Activated T-cell treated with anti-CD3 and anti-CD28 coated beads, Interleukin-2, amount 50 U/mL, for 24 hours (primary cell): ENCODE measurements at regions not wholly inside any gene's neighbourhood (a gene's known extent, or its start where the extent isn't known, plus 50 kb on each side); places are given as distances from the start of the nearest gene placed in this dataset.

ENCODE experiments used
- DNase-seq: peaks from one replicate; pipeline ENCODE4 v3.0.0-alpha.2; 2020
- H3K27ac Mint-ChIP-seq: 2 replicates; pipeline ENCODE4 v1.8.0; 2020; ENCODE audit warnings: mild to moderate bottlenecking, mixed read lengths
- H3K27me3 Mint-ChIP-seq: 2 replicates; pipeline ENCODE4 v1.8.0; 2020; ENCODE audit warnings: mixed read lengths
- H3K36me3 Mint-ChIP-seq: 2 replicates; pipeline ENCODE4 v1.8.0; 2020; ENCODE audit warnings: low read depth, mixed read lengths
- H3K4me1 Mint-ChIP-seq: 2 replicates; pipeline ENCODE4 v1.8.0; 2020; ENCODE audit warnings: low read depth, mixed read lengths
- H3K4me3 Mint-ChIP-seq: 2 replicates; pipeline ENCODE4 v1.8.0; 2020; ENCODE audit warnings: mild to moderate bottlenecking, moderate library complexity, mixed read lengths
- H3K9me3 Mint-ChIP-seq: 2 replicates; pipeline ENCODE4 v1.8.0; 2020; ENCODE audit warnings: mixed read lengths

DNA sequence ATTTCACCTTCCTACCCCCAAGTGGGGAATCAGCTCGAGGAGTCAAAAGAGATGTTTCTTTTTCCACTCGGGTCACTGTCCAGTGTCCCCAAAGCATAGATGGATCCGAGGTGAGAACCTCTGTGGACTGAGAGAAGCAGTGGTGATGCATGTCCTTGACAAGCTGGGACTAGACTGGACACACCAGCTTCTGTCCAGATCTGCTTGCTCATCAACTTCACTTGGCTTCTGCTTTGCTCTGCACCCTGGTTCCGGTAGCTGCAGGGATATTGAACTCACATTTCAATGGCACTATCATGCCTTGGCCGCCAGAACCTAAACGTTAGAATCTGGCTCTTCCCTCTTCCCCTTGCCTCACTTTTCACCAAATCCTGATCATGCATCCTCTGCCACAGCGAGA, 50.3 kb upstream of the CXCL12 start:
- no peaks in the 10 kb centered on the region for H3K36me3 Mint-ChIP-seq
- no peak overlapping the region for H3K4me3 Mint-ChIP-seq
- H3K27me3 Mint-ChIP-seq = peaks cover 11% of the 10 kb centered on the region
- H3K9me3 Mint-ChIP-seq = peaks cover 16% of the 10 kb centered on the region
- no peaks in the 10 kb centered on the region for H3K4me1 Mint-ChIP-seq
- no peak overlapping the region for H3K27ac Mint-ChIP-seq
- DNase-seq = no peak

DNA sequence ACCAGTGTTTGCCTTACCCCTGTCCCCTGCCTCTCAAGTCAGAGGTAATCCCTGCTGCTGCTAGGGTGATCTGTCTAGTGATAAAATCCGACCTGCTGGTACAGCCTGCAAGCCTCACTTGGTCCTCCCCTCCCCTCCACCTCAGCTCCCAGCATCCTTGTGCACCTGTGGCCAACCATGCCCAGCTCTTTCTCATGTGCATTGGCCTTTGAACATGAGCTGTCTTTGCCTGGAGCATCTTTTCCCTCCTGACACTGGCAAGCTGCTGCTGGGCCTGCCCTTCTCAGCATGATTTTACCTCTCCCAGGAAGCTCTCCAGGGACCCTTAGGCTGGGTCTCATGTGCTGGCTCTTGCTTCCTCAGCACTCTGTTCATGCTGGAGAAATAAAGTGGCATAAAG, 51.3 kb upstream of the CXCL12 start:
- Mint-ChIP-seq H3K9me3 (peaks cover 11% of the 10 kb centered on the region), H3K36me3 (no peaks in the 10 kb centered on the region), H3K27me3 (peaks cover 14% of the 10 kb centered on the region), H3K27ac (no peak overlapping the region), H3K4me1 (no peaks in the 10 kb centered on the region), H3K4me3 (no peak overlapping the region)
- no peak for DNase-seq

DNA sequence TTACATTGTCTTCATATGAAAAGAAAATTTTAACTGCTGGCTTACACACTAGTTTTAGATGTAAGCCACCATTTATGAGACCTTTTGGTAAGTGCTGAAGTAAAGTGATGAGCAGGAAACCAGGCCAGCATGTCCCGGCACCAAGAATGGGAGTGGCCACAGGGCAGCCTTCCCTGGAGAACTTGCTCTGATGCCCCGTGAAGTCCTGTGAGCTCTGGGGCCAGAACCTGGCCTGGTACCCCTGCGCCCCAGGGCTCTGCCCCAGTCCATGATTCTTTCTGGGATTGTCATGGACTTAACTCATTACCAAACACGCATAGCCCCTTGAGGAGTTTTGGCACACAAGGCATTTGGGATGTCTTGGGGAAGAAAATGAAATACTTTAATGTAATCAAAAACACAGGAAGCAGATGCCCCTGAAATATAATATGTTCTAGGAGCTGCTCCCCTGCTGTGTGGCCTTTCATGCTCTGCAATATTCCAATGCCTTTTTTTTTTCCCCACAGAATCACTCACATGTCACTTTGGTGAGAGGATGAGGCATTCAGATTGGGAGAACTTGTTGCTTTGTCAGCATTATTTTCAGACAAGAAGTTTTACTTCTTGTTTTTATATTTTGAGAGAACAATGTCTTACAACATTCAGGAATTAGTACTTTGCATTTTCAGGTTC, 53.1 kb upstream of the CXCL12 start:
- H3K27me3 Mint-ChIP-seq = peaks cover 14% of the 10 kb centered on the region
- H3K4me3 Mint-ChIP-seq = no peak overlapping the region
- no peaks in the 10 kb centered on the region for H3K36me3 Mint-ChIP-seq
- H3K9me3 Mint-ChIP-seq = peaks cover 6% of the 10 kb centered on the region
- no peak overlapping the region for H3K27ac Mint-ChIP-seq
- no peaks in the 10 kb centered on the region for H3K4me1 Mint-ChIP-seq
- no peak for DNase-seq

DNA sequence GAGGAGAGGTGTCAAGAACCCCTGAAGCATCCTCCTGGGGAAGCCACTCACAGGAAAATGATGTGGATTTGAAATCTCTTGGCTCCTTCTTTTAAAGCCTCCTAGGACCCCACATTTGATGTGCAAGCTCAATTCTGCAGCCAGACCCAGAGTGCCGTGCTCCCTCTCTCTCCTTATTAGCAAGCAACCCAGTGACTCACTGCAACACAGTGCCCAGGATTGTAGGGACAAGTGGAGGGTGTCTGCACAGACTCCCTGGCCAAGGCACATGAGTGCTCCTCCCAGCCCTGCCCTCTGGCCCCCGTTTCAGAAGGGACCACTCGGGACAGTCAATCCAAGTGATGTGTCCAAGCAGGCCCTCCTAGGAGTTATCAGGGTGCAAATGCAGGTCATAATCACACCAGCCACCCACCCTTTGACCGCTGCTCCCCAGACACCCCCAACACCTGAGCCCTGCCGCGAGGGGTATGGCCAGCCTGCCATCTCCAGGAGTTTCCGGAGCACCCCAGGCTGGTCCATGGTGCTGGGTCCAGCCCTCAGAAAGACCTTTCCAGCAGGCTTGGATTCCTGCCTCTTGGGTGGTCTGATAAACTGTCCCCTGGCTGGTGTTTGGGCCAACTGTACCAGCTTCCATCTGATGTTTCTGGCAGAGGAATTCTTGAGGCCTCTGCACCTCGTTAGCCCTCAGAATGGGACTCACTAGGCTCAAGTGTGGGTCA, 54.5 kb upstream of the CXCL12 start:
- H3K36me3 Mint-ChIP-seq = no peaks in the 10 kb centered on the region
- H3K4me3 Mint-ChIP-seq = no peak overlapping the region
- peaks cover 2% of the 10 kb centered on the region for H3K9me3 Mint-ChIP-seq
- no peak for DNase-seq
- no peaks in the 10 kb centered on the region for H3K4me1 Mint-ChIP-seq
- peaks cover 14% of the 10 kb centered on the region for H3K27me3 Mint-ChIP-seq
- H3K27ac Mint-ChIP-seq = no peak overlapping the region

DNA sequence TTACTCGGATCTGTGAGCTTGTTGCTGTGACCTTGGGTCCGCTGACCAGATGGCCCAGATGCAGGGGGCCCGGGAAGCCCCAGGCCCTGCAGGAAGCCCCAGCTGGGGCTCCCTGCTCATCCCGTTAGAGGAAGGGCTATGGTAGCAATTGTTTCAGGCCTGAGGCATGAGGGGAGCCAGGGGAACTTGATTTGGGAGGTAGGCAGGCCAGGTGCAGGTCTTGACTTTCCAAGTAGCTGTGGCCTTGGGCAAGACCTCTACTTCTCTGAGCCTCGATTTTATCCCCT, 55.0 kb upstream of the CXCL12 start:
- no peak overlapping the region for H3K4me3 Mint-ChIP-seq
- no peak overlapping the region for H3K27ac Mint-ChIP-seq
- H3K4me1 Mint-ChIP-seq = no peaks in the 10 kb centered on the region
- no peak for DNase-seq
- peaks cover 14% of the 10 kb centered on the region for H3K27me3 Mint-ChIP-seq
- peaks cover 4% of the 10 kb centered on the region for H3K9me3 Mint-ChIP-seq
- H3K36me3 Mint-ChIP-seq = no peaks in the 10 kb centered on the region

DNA sequence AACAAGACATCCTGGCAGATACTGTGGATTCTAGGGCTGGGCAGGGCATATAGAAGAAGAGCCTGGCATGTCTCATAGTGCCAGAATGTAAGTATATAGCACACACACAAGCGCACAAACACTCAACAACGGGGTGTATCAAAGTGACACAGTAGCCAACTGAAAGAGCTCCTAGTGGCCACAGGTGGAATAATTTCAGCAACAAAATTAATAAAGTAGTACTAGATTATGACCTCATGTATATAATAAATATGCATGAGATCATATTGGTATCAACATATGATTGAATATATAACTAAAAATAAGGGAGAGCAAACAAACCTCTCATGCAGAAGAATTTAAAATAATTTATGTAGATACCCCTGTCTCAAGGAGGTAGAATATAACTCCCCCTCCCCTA, 72.4 kb upstream of the CXCL12 start:
- no peaks in the 10 kb centered on the region for H3K4me1 Mint-ChIP-seq
- H3K9me3 Mint-ChIP-seq = no peaks in the 10 kb centered on the region
- no peak for DNase-seq
- H3K4me3 Mint-ChIP-seq = no peak overlapping the region
- H3K36me3 Mint-ChIP-seq = no peaks in the 10 kb centered on the region
- H3K27me3 Mint-ChIP-seq = peaks cover 10% of the 10 kb centered on the region
- no peak overlapping the region for H3K27ac Mint-ChIP-seq

DNA sequence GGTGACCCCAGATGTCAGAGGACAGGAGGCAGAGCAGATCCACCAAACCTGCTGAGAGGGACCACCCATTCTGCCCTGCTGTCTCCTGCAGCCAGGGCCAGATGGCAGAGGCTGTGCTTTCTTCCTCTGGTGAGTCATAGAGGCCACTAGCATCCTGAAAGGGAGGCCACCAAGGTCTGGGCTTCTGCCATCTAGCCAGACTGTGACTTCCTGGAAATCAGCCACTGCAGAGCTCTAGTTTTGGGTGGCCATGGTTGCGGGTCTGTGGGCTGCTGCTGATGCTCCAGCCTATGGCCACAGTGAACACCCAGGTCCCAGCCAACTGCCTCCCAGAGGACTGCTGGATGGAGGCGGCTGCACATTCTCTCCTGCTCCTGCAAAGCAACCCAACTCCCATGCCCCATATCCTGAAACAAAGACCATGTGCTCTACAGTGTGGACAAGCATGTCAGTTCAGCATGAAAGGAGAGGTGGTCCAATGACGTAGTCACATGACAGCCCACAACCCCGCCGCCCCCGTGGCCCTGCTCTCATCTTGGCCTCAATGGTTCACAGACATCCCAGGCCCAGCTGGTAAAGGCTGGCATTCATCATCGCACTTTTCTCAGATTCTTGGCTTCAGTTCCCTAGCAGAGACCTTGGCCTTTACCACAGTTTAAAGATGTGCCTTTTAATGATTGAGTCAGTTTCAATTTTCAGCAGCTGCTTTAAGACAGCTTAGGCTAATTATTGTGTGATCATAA, 73.9 kb upstream of the CXCL12 start:
- H3K9me3 Mint-ChIP-seq = no peaks in the 10 kb centered on the region
- H3K36me3 Mint-ChIP-seq = no peaks in the 10 kb centered on the region
- no peak for DNase-seq
- H3K27ac Mint-ChIP-seq = no peak overlapping the region
- H3K4me3 Mint-ChIP-seq = no peak overlapping the region
- H3K27me3 Mint-ChIP-seq = peaks cover 10% of the 10 kb centered on the region
- H3K4me1 Mint-ChIP-seq = no peaks in the 10 kb centered on the region

DNA sequence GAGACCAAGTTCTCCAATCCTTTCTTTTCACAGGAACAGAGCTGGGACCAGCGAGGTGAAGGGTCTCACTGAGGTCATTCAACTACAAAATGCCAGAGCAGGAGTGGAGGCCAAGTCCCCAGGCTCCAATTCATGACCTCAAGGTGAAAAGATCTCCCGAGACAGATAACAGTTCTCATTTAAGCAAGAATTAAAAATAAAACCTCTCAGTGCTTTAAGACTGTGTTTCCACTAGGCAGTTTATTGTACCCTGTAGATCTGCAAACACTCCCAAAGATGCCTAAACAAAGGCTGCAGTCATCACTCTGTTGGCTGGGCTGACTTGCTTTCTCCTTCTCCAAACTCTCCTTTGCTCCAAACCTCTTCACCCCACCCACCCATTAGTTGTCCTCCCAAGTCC, 74.8 kb upstream of the CXCL12 start:
- Mint-ChIP-seq H3K36me3 (no peaks in the 10 kb centered on the region), H3K27ac (no peak overlapping the region), H3K27me3 (peaks cover 7% of the 10 kb centered on the region), H3K4me3 (no peak overlapping the region), H3K9me3 (no peaks in the 10 kb centered on the region), H3K4me1 (no peaks in the 10 kb centered on the region)
- DNase-seq = no peak

DNA sequence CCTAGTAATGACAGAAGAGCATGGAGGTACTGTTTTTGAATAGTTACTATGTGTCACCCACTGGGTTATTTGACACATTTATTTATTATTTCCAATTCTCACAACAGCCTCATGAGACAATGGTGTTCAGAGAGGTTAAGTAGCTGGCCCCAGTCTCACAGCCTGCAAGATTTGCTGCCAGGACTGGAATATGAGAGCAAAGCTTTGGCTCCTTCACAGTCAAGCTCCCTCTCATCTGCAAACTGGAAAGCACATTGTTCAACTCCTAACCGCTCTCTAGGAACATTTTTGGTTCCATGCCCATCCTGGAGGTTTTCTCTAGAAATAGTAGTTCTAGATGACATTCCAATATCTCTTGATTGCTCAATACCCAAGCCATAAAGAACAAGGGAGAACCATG, 75.5 kb upstream of the CXCL12 start:
- no peaks in the 10 kb centered on the region for H3K36me3 Mint-ChIP-seq
- no peak for DNase-seq
- no peak overlapping the region for H3K4me3 Mint-ChIP-seq
- no peaks in the 10 kb centered on the region for H3K9me3 Mint-ChIP-seq
- H3K27me3 Mint-ChIP-seq = peaks cover 5% of the 10 kb centered on the region
- no peak overlapping the region for H3K27ac Mint-ChIP-seq
- H3K4me1 Mint-ChIP-seq = no peaks in the 10 kb centered on the region

DNA sequence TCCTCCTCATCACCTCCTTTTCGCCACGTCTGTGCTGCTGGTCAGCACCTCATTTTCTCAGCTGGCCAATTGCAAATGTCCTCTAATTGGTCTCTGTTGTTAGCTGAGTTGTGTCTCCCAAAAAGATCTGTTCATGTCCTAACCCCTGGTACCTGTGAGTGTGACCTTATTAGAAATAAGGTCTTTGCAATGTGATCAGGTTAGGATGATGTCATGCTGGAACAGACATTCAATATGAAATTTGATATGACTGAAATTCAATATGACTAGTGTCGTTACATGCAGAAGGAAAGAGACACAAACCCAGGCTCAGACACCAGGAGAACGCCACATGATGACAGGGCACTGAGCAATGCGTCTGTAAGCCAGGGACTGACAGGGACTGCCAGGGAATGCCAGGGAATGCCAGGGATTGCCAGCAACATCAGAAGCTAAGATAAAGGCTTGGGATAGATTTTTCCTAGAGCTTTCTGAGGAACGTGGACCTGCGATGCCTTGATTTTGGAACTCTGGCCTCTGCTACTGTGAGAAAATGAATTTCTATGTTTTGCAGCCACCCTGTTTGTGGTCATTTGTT, 77.5 kb upstream of the CXCL12 start:
- H3K27me3 Mint-ChIP-seq = peaks cover 10% of the 10 kb centered on the region
- no peaks in the 10 kb centered on the region for H3K9me3 Mint-ChIP-seq
- H3K36me3 Mint-ChIP-seq = no peaks in the 10 kb centered on the region
- H3K27ac Mint-ChIP-seq = no peak overlapping the region
- DNase-seq = no peak
- H3K4me1 Mint-ChIP-seq = no peaks in the 10 kb centered on the region
- no peak overlapping the region for H3K4me3 Mint-ChIP-seq

DNA sequence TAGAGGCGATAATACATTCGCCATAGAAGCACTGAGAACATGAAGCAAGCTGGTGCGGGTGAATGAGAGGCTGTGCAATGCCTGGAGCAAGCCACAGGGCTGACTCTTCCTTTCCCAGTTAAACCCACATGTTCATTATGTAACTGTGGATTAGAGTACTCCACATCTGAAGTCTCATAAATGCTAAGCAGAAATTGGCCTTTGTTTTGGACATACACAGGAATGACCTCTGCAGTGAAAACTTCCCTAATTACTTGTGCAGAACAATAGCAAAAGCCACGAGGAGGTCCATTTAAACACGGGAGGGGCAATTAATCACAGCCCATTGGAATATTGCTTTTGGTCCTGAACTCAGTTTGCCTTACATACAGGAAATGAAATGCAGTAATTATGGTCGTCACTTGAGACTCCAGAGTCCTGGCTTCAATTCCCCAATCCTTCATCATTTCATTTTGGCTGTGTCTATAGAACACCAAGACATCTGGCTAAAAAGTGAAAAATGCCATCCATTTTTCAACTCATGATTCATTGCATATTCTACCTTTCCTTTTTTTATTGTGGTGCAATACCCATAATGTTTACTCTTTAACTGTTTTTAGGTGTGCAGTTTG, 78.7 kb upstream of the CXCL12 start:
- Mint-ChIP-seq H3K27me3 (peaks cover 10% of the 10 kb centered on the region), H3K9me3 (no peaks in the 10 kb centered on the region), H3K4me3 (no peak overlapping the region), H3K27ac (no peak overlapping the region), H3K4me1 (no peaks in the 10 kb centered on the region), H3K36me3 (no peaks in the 10 kb centered on the region)
- no peak for DNase-seq

DNA sequence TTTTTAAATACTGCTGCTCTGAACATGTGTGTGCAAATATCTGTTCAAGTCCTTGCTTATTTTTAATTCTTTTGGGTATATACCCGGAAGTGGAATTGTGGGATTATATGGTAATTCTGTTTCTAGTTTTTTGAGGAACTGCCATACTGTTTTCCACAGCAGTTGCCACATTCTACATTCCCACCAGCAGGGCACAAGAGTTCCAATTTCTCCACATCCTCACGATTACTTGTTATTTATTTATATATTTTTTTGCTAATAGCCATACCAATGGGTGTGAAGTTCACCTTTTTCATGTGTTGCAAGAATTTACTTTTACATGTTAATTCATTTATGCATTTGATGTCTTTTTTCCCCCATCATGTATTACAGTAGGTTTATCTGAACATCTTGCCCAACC, 79.6 kb upstream of the CXCL12 start:
- no peak overlapping the region for H3K27ac Mint-ChIP-seq
- no peaks in the 10 kb centered on the region for H3K9me3 Mint-ChIP-seq
- no peak for DNase-seq
- H3K4me1 Mint-ChIP-seq = no peaks in the 10 kb centered on the region
- no peak overlapping the region for H3K4me3 Mint-ChIP-seq
- no peaks in the 10 kb centered on the region for H3K36me3 Mint-ChIP-seq
- H3K27me3 Mint-ChIP-seq = peaks cover 10% of the 10 kb centered on the region

DNA sequence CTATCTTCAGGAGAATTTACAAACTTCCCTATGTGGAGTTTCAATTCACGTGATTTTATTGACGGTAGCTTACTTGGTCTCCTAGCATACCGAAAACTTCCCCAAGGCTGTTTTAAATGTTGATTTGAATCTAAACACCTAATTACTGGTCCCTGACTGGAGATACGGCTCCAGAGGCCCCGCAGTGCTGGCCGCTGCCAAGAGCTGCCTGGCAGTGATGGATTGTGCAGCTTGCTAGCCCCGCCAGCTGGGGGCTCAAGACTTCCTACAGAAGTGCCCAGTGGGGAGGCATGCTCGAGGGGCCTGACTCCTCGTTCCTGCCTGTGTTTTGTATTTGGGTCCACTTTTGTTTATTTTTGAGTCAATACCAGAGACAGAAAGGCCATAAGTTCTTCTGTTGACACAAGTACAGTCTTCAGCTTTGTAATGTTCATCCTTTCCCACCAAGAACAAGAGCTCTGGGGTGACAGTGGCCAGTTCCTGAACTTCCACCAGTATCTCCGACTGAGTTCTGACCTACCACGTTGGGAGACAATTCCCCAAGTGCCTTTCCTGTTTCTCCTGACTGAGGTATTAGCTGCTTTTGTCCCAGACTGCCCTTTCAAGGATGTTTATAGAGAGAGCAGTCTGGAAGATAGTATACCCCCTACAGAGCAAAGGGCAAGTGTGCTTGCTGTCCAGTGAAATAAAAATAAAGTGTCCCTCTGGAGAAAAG, 80.7 kb upstream of the CXCL12 start:
- Mint-ChIP-seq H3K9me3 (no peaks in the 10 kb centered on the region), H3K4me3 (no peak overlapping the region), H3K4me1 (no peaks in the 10 kb centered on the region), H3K27ac (no peak overlapping the region), H3K27me3 (peaks cover 10% of the 10 kb centered on the region), H3K36me3 (no peaks in the 10 kb centered on the region)
- no peak for DNase-seq

DNA sequence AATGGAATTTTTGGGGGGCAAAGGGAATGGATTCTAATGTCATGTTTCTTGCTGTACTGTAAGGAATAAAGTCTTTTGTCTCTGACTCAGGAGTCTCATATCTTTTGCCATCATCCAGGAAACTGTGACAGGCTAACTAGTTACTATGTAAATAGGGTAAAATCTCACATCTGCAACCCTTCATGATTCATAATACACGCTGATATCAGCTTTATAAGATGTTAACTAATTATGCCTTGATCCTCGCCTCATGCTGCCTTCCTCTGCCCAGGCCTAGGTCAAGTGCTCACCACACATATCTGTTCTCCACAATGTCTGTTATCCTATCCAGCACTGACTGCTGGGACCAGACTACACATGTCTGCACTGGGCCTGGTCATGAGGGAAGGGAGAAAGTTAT, 81.3 kb upstream of the CXCL12 start:
- no peak for DNase-seq
- no peak overlapping the region for H3K4me3 Mint-ChIP-seq
- H3K27ac Mint-ChIP-seq = no peak overlapping the region
- H3K4me1 Mint-ChIP-seq = no peaks in the 10 kb centered on the region
- H3K9me3 Mint-ChIP-seq = no peaks in the 10 kb centered on the region
- H3K27me3 Mint-ChIP-seq = peaks cover 10% of the 10 kb centered on the region
- no peaks in the 10 kb centered on the region for H3K36me3 Mint-ChIP-seq
